GM21576 (cell line): ENCODE measurements at regions not wholly inside any gene's neighbourhood (a gene's known extent, or its start where the extent isn't known, plus 50 kb on each side); places are given as distances from the start of the nearest gene placed in this dataset.
"Not testable (repeated sequence)": the region's sequence is repeated elsewhere in the genome, so short reads cannot be mapped to it uniquely, and the experiment has no call there.

Experiments
- ATAC-seq: cut with Tn5 transposase; IDR thresholded peaks from one replicate; pipeline ENCODE4 v1.9.1; 2021; ENCODE audit warnings: mild to moderate bottlenecking, moderate library complexity; ENCODE audit not compliant: unreplicated experiment

DNA sequence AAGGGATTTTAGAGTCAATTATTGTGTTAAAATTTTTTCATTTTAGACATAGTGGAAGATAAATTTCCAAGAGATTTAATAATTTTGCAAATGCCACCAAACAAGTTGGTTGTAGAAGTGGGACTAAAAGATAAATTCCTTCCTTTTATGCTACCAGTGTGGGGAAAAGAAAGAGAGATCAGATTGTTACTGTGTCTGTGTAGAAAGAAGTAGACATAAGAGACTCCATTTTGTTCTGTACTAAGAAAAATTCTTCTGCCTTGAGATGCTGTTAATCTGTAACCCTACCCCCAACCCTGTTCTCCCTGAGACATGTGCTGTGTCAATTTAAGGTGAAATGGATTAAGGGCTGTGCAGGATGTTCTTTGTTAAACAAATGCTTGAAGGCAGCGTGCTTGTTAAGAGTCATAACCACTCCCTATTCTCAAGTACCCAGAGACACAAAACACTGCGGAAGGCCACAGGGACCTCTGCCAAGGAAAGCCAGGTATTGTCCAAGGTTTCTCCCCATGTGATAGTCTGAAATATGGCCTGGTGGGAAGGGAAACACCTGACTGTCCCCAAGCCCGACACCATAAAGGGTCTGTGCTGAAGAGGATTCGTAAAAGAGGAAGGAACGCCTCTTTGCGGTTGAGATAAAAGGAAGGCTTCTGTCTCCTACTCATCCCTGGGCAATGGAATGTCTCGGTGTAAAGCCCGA lies 117.0 kb downstream of the CEP44 start:
- ATAC-seq, result not testable (repeated sequence)

DNA sequence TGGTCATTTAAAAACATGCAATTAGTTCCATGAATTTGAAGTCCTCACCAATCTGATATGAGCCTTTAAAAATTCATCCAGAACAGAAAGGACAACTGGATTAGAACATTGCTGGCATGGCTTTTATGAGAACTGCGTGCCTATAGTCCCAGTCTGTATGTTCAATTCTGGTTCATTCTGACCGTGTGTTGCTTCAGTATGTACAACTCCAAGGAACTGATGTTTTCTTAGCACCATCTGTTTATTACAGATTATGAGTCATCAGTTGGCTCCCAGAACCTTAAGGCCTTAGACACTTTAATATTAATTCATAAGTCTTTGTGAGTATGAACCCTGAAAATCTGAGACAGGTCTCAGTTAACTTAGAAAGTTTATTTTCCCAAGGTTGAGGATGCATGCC lies 115.0 kb downstream of the CEP44 start:
- no peak for ATAC-seq

DNA sequence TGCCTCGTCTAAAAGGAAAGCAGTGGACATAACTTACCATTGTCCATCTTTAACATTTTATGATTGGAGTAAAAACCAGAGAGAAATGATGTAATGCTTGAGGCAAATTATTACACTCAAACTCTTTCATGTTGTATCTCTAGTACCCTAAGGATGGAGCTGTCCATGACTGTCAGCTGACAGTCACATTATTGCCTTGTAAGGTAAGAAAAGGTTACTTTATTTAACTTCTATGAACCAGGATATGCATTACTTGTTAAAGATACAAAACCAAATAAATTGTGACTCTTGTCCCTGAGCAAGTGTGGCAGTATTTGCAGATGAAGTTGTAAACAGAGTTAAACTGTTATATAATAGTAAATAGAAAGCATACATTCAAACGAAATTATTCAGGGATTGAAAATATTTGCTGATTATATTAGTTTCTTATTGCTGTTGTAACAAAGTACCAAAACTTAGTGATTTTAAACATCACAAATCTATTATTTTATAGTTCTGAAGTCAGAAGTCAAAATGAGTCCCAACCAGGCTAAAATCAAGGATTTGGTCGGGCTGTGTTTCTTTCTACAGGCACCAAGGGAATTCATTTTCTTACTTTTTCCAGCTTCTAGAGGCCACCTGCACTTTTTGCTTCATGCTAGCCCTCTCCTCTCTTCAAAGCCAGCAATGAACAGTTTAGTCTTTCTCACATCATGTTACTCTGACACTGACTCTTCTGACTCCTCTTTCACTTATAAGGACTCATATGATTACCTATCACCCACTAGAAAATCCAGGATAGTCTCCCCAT lies 113.8 kb downstream of the CEP44 start:
- ATAC-seq, result no peak

DNA sequence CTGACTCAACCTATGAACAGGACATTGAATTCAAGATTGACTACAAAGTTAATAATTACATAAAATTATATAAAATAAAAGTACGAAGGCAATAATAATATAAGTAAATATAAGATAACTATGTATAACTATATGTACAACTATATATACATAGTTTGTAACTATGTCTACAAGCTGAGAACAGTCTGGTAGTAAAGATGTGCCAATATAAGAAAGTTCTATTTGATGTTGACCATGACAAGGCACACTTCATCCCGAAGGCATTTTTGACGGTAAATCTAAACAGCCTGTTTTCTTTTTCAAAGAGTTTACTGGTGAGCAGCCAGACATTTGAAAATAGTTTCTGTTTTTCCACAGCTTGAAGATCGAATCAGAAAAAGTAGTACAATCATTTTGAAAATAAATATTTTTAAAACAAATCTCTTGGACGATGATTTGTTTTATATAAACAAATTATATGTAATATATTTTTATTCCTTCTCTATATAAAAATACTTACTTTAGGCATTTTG lies 112.9 kb downstream of the CEP44 start:
- ATAC-seq, result no peak

DNA sequence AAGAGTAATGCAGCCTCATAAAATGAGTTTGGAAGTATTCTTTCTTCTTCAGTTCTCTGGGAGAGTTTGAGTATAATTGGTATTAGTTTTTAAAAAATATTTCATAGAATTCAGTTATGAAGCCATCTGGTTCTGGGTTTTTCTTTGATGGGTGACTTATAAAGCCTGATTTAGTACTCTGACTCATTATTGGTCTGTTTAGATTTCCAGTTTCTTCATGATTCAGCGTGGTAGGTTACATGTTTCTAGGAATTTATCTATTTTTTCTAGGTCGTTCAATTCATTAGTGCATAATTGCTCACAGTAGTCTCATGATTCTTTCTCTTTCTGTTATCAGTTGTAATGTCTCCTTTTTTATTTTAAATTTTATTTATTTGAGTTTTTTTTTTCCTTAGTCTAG lies 111.2 kb downstream of the CEP44 start:
- ATAC-seq, result no peak

DNA sequence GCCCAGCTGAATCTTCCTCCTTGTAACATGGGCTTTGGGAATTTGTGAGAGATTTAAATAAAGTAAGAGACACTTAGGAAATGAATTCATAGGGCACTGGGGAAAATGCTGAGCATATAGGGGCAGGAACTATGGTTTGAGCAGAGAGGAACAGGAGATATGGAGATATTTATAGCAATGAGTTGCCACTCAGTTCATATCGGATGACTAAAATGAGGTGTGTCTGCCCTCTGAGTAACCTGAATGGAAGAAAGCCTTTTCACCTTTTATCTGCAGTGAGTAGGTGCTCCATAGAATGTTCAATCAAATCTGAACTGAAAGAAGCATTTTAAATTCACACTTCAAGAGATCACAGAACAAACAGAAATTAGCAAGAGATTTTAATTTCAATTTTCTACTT lies 105.7 kb downstream of the CEP44 start:
- no peak for ATAC-seq

DNA sequence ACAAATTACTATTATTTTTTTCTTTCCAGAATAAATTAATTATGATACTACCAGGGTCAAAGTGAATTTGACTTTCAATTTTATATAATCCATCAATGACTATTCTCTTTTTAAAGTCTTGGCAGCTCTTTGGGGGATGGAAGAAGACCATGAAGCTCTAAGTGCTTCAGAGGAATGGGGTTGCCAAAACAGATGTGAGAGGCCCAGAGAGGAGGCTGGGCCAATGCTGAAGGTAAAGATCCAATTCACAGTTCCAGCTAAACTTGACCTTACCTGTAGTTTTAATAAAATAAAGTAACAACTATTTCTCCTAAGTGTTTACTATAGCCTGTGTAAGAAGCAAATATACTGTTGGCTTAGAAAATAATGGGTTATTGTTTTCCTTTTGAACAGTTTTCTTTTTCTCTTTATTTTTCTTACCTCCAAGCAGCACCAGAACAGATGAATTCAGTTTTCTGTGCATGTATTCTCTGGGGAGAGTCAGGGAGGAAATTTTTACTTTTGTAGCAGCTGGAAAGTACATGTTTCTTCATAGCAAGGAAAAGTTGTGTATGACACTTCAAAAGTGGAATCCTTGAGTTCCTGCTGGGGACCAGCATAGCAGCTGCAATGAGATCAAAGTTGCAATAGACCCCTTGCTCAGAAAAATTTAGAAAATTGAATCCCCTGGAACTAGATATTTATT lies 104.9 kb downstream of the CEP44 start:
- ATAC-seq, result no peak

DNA sequence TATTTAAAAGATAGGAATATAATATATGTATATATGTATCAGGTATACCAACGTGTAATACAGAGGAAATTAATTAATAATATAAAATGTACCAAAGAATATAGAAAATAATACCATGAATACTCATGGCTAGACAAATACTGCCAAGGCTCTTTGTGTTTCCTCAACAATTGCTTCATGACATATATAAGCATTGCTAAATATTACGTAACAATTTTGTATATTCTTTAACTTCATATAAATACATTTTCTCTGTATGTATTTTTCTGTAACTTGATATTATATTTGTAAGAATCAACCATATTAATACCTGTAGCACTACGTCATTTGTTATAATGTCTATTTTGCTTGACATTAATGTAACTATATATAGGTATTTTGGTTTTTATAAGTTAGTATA lies 104.0 kb downstream of the CEP44 start:
- ATAC-seq, result no peak

DNA sequence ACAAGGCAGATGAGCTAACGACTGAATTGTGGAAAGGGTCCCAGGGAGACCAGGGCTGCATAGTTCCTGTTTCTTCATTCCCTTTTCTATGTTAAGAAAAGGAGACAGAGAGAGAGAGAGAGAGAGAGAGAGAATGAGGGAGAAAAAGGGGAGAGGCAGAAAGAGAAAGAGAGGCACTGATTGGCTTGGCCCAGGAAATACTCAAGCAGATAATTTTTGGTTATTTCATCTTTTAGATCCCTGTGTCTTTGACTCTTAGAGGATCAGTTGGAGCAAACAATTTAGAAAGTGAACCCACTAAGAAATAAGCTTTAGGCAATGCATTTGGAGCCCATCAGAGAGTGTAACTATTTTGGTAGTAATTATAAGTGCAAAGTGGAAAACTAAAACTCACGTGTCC lies 103.4 kb downstream of the CEP44 start:
- no peak for ATAC-seq

DNA sequence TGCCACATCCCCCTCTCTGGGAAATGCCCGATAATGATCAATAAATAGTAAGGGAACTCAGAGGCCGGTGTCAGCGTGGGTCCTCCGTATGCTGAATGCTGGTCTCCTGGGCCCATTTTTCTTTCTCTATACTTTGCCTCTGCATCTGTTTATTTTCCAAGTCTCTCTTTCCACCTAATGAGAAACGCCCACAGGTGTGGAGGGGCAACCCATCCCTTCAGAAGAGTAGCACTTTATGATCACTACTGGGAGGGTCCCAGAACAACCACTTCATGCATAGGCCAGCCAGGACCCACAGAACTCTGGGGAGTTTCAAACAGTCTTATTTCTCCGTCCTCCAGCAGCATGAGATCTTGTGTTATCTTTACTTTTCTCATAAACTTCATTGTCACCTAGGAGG lies 100.1 kb downstream of the CEP44 start:
- ATAC-seq, result no peak

DNA sequence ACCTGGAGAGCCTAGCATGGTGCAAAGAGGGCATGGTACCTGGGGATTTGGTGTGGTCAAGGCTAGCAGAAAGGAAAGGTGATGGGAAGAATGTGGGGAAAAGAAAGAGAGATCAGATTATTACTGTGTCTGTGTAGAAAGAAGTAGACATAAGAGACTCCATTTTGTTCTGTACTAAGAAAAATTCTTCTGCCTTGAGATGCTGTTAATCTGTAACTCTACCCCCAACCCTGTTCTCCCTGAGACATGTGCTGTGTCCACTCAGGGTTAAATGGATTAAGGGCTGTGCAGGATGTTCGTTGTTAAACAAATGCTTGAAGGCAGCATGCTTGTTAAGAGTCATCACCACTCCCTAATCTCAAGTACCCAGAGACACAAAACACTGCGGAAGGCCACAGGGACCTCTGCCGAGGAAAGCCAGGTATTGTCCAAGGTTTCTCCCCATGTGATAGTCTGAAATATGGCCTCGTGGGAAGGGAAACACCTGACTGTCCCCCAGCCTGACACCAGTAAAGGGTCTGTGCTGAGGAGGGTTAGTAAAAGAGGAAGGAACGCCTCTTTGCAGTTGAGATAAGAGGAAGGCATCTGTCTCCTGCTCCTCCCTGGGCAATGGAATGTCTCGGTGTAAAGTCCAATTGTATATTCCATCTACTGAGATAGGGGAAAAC lies 99.4 kb downstream of the CEP44 start:
- ATAC-seq, result not testable (repeated sequence)
